ENCODE measurements at regions not wholly inside any gene's neighbourhood (a gene's known extent, or its start where the extent isn't known, plus 50 kb on each side); places are given as distances from the start of the nearest gene placed in this dataset.

DNA sequence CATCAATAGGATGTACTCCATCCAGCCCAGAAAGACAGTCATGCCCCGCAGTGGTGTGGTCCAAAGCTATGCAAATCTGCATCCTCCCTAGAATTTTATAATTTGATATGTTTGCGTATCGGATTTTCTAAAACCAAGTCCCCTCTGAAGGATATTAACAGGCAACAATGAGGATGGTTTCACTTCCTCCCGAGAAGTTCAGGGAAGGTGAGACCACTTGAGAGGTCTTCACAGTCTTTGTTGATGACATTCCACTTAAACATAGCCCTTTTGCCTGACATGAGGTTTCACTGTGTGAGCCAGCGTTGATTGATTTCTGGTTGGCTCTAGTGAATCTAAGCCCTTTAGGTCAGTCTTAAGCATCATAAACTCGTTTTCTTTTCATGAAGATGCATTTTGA is 276.1 kb downstream of the NR2F2 start:
- Histone ChIP-seq H3K4me1 (no peaks in the 10 kb centered on the region), H3K27ac (no peak overlapping the region), H3K9me3 (no peaks in the 10 kb centered on the region), H3K36me3 (no peaks in the 10 kb centered on the region), H3K27me3 (peaks cover 0 to 3% (median 0%) of the 10 kb centered on the region in 4 donors), H3K4me3 (no peak overlapping the region)
- DNase-seq = no peak
- TF ChIP-seq, protein P1, sequence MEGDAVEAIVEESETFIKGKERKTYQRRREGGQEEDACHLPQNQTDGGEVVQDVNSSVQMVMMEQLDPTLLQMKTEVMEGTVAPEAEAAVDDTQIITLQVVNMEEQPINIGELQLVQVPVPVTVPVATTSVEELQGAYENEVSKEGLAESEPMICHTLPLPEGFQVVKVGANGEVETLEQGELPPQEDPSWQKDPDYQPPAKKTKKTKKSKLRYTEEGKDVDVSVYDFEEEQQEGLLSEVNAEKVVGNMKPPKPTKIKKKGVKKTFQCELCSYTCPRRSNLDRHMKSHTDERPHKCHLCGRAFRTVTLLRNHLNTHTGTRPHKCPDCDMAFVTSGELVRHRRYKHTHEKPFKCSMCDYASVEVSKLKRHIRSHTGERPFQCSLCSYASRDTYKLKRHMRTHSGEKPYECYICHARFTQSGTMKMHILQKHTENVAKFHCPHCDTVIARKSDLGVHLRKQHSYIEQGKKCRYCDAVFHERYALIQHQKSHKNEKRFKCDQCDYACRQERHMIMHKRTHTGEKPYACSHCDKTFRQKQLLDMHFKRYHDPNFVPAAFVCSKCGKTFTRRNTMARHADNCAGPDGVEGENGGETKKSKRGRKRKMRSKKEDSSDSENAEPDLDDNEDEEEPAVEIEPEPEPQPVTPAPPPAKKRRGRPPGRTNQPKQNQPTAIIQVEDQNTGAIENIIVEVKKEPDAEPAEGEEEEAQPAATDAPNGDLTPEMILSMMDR (IDR thresholded peaks at IDR 0.05) = no peak
- FAIRE-seq = no peak
- ATAC-seq = no peak
- intact Hi-C loops (cut with DNase I) = no loop called here
- 71 to 76% methylated on average over 6 of the region's 6 CpGs for WGBS, 2 donors

DNA sequence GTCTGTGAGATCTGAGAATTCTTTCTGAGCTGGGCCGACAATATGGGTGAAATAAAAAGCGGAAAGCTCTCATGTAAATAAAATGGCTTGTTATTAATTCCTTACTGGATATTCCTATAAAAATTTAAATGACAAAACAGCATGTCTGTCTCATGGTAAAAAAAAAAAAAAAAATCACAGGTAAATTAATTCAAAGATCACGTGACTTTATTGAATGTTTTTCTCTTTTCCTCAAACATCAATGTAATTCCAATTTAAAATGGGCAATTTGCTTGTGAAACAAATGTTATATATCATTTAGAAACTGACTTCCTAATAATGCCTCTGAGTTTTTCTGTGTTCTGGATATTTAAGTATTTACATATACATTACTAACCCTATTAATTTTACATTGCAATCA is 280.3 kb downstream of the NR2F2 start:
- 55 to 56% methylated on average over 3 of the region's 3 CpGs for WGBS, 2 donors
- ATAC-seq (no peak), DNase-seq (no peak), FAIRE-seq (no peak)
- no peaks in the 10 kb centered on the region for H3K4me1 ChIP-seq
- H3K27ac ChIP-seq = no peak overlapping the region
- peaks cover 0 to 3% (median 1%) of the 10 kb centered on the region in 4 donors for H3K27me3 ChIP-seq
- no peaks in the 10 kb centered on the region for H3K36me3 ChIP-seq
- no peak overlapping the region for H3K4me3 ChIP-seq
- no peaks in the 10 kb centered on the region for H3K9me3 ChIP-seq
- TF ChIP-seq, protein P1 (IDR thresholded peaks at IDR 0.05) = no peak
- intact Hi-C loops (cut with DNase I) = no loop called here

DNA sequence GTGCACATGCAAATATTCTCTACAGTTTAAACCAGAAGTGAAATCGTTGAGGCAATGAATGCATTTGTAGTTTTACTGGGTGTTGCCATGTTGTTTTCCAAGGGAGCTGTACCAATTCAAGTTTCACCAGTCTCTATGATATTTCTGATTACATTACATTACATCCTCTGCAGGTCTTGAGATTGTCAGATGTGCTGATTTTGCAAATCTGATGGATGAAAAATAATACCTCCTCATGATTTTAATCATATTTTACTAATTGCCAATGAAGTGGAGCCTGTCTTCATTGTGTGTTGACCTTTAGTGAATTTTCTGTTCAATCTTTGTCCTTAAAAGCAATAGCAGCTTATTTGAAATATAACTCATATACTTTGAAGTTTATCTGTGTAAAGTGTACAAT is 282.4 kb downstream of the NR2F2 start:
- Histone ChIP-seq H3K4me1 (no peaks in the 10 kb centered on the region), H3K36me3 (no peaks in the 10 kb centered on the region), H3K27ac (no peak overlapping the region), H3K9me3 (no peaks in the 10 kb centered on the region), H3K4me3 (no peak overlapping the region), H3K27me3 (peaks cover 0 to 3% (median 1%) of the 10 kb centered on the region in 4 donors)
- ATAC-seq (no peak), FAIRE-seq (no peak), DNase-seq (no peak)
- 39 to 45% methylated on average over 1 of the region's 1 CpG for WGBS, 2 donors
- intact Hi-C loops (cut with DNase I) = no loop called here
- TF ChIP-seq, protein P1 (IDR thresholded peaks at IDR 0.05) = no peak

DNA sequence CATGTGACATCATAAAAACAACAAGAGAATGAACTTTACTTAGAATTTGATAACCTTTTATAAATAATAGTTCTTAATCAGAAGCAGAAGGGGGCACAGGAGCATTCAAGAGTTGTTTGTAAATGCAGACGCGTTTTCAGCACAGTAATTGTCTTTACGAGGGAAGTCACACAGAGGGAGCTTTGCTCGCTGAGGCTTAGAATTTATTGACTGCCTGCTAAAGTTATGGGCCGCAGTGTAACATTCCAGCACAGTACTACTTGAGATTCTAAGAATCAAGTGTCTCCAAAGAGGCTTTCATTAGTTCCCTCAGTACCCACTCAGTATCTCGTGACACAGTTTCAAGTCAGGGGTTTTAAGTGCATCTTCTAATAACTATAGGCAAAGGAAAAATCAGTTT is 288.7 kb downstream of the NR2F2 start:
- no peak overlapping the region for H3K27ac ChIP-seq
- TF ChIP-seq, protein P1 (IDR thresholded peaks at IDR 0.05) = no peak
- H3K36me3 ChIP-seq = no peaks in the 10 kb centered on the region
- no peak overlapping the region for H3K4me3 ChIP-seq
- intact Hi-C loops (cut with DNase I) = no loop called here
- peaks cover 0 to 22% (median 2%) of the 10 kb centered on the region in 4 donors for H3K27me3 ChIP-seq
- H3K4me1 ChIP-seq = no peaks in the 10 kb centered on the region
- FAIRE-seq = no peak
- DNase-seq = no peak
- H3K9me3 ChIP-seq = no peaks in the 10 kb centered on the region
- WGBS, 2 donors = 29 to 37% methylated on average over 6 of the region's 6 CpGs
- no peak for ATAC-seq

DNA sequence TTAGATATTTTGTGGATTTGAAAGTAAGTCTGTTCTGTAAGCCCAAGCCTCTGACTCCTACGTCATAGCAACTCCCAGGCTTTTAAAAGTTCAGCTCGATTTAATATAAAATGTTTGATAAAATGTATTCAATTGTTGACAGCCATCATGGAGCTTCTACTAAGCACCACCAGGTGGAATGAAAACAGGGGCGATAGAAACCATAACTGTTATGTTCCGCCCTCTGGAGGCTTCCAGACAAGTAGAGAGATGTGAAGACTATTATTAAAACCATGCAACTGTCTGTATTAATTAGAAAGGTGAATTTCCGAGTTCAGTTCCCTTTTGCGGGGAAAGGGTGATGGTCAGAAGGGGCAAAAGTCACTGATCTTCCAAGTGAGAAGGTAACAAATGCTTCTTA is 292.2 kb downstream of the NR2F2 start:
- Histone ChIP-seq H3K36me3 (no peaks in the 10 kb centered on the region), H3K4me3 (no peak overlapping the region), H3K27me3 (peaks cover 0 to 22% (median 0%) of the 10 kb centered on the region in 4 donors), H3K4me1 (no peaks in the 10 kb centered on the region), H3K27ac (no peak overlapping the region), H3K9me3 (no peaks in the 10 kb centered on the region)
- 57 to 68% methylated on average over 6 of the region's 6 CpGs for WGBS, 2 donors
- TF ChIP-seq, protein P1 (IDR thresholded peaks at IDR 0.05) = no peak
- ATAC-seq (no peak), FAIRE-seq (no peak), DNase-seq (no peak)
- intact Hi-C loops (cut with DNase I) = no loop called here
